SK-N-SH (cell line): ENCODE measurements at regions not wholly inside any gene's neighbourhood (a gene's known extent, or its start where the extent isn't known, plus 50 kb on each side); places are given as distances from the start of the nearest gene placed in this dataset.

Experiments
- CTCF ChIP-seq: fragments of 200-600 bp; sonication (generic); IDR thresholded peaks from 2 replicates; pipeline ENCODE4 v1.6.1; 2017; ENCODE audit warnings: antibody characterized with exemption, mild to moderate bottlenecking, moderate library complexity
- EP300 ChIP-seq, 2 experiments: IDR thresholded peaks; 2 replicates each; pipeline versions ENCODE4 v1.4.0 to v1.6.1; 2012; ENCODE audit warnings: borderline replicate concordance in 1 of 2, low read depth in 1 of 2, low read length in 1 of 2
- EZH2phosphoT487 ChIP-seq: fragments of 200-600 bp; sonication (generic); IDR thresholded peaks from 2 replicates; pipeline ENCODE4 v1.6.1; 2017; ENCODE audit warnings: low read depth, mixed run types, mild to moderate bottlenecking, antibody characterized with exemption, moderate library complexity, borderline replicate concordance
- FOXJ3 ChIP-seq: sonication (generic); formaldehyde crosslinking; IDR thresholded peaks from 2 replicates; pipeline ENCODE4 v1.5.1; 2020; ENCODE audit warnings: mild to moderate bottlenecking, missing genetic modification reagents
- MXI1 ChIP-seq: IDR thresholded peaks from 2 replicates; pipeline ENCODE4 v1.6.1; 2012; ENCODE audit warnings: mild to moderate bottlenecking, low read depth, low read length, improper control_type of control experiment
- RAD21 ChIP-seq: IDR thresholded peaks from 2 replicates; pipeline ENCODE4 v1.6.1; 2012; ENCODE audit warnings: mild to moderate bottlenecking, low read length
- REST ChIP-seq: IDR thresholded peaks from 2 replicates; pipeline ENCODE4 v1.6.1; 2012; ENCODE audit warnings: mild to moderate bottlenecking, low read depth, low read length, moderate library complexity

- TF ChIP-seq MXI1 (no peak), EZH2phosphoT487 (no peak), CTCF (no peak), FOXJ3 (CRISPR knock-in tag) (no peak), RAD21 (no peak), EP300 (IDR thresholded peaks at IDR 0.05; ENCODE audit: borderline replicate concordance in 1 of 2, low read depth in 1 of 2, low read length in 1 of 2) (no peak), REST (no peak)
These were observed 875.2 kb downstream of the RAPGEF2 start for GRCh38 chr4:159977907-159978617.
